ENCODE measurements at regions not wholly inside any gene's neighbourhood (a gene's known extent, or its start where the extent isn't known, plus 50 kb on each side); places are given as distances from the start of the nearest gene placed in this dataset.

DNA sequence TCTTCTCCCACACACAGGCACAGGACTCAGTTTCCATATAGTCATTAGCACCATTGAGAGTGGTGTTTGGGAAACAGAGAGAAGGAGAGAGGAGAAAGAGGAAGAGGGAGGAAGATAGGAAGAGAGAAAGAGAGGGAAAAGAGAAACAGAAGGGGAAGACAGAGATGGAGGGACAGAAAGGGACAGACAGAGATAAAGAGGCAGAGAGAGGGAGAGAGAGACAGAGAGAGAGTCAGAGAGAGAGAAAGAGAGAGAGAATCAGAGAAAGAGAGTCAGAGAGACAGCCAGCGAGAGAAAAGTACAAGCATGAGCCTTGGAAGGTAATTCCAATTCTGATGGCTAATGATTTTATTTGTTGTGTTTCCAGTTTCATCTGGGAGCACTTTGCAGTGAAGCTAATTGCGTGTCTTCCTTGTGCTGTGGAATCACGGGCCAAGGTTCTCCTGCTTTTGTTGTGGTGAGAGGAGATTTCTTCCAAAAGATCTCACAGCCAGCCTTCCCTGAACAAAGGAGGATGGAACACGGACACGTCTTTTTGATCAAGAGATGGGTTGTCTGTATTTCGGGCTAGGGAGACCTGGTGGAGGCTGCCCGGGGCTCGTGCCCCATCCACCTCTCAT, 153.6 kb upstream of the TWIST2 start:
- H3K27me3 Mint-ChIP-seq, result no peaks in the 10 kb centered on the region
- no peaks in the 10 kb centered on the region for H3K4me1 Mint-ChIP-seq (ENCODE audit: low read depth)
- H3K4me3 Mint-ChIP-seq, result no peak overlapping the region
- no peak overlapping the region for H3K27ac Mint-ChIP-seq
- no peaks in the 10 kb centered on the region for H3K36me3 Mint-ChIP-seq (ENCODE audit: low read depth)
- H3K9me3 Mint-ChIP-seq, result no peaks in the 10 kb centered on the region
- intact Hi-C loops (cut with micrococcal nuclease), result no loop called here

DNA sequence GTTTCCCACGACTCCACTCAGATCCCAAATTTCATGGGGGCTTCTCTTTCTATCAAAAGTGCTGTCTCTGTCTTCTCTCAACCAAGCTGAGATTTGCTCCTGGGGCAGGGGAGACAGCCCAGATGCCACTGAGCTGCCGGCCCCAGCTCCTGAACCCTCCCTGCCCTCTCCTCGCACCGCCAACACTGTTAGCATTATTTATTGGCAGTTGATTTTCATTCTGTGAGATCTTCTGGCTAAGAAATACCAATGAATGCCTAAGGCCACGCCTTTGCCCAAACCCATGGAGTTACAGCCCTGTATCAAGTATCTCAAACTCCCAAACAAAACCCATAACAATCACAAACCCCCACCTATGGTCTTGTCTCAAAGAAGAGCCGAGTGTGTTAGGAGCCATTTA, 153.0 kb upstream of the TWIST2 start:
- Mint-ChIP-seq H3K36me3 (ENCODE audit: low read depth) (no peaks in the 10 kb centered on the region), H3K4me3 (no peak overlapping the region), H3K4me1 (ENCODE audit: low read depth) (no peaks in the 10 kb centered on the region), H3K9me3 (no peaks in the 10 kb centered on the region), H3K27ac (no peak overlapping the region), H3K27me3 (no peaks in the 10 kb centered on the region)
- intact Hi-C loops (cut with micrococcal nuclease), result no loop called here

DNA sequence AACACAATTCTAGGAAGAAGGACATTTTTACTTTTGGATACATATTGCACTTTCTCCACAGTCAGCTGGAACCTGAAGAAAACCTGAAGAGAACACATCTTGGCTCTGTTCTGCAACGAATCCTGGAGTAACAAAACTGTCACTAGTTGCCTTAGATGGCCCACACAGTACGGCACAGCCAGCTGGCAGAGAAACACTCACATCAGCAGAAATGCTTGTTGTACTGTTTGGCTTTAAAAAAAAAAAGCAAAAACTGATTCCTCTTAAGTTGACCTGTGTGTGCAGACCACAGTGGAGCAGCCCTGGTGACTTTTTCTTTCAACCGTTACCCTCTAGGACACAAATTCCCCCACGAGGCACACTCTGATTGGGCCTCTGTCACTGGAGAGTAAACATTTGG, 152.3 kb upstream of the TWIST2 start:
- no peaks in the 10 kb centered on the region for H3K27me3 Mint-ChIP-seq
- no peak overlapping the region for H3K4me3 Mint-ChIP-seq
- no peaks in the 10 kb centered on the region for H3K4me1 Mint-ChIP-seq (ENCODE audit: low read depth)
- H3K9me3 Mint-ChIP-seq, result no peaks in the 10 kb centered on the region
- H3K27ac Mint-ChIP-seq, result no peak overlapping the region
- intact Hi-C loops (cut with micrococcal nuclease), result no loop called here
- no peaks in the 10 kb centered on the region for H3K36me3 Mint-ChIP-seq (ENCODE audit: low read depth)

DNA sequence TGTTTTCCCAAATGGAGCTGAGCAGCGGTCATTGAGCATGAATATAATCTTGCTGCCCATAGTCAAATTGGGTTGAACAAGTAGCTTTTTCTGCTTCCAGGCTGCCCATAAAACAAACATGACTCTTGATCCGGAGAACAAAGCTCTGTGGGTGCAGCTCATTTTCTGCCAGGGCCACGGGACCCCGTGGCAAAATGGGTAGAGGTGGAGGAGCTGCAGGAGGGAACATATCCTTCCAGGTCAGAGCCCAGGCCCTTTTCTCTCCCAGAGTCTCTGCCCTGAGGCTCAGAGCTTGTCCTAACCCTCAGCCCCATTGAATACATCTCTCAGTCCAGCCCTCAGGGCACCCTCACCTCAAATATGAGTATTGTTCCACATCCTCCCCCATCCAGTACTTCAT, 151.6 kb upstream of the TWIST2 start:
- H3K27ac Mint-ChIP-seq, result no peak overlapping the region
- no peaks in the 10 kb centered on the region for H3K36me3 Mint-ChIP-seq (ENCODE audit: low read depth)
- no peaks in the 10 kb centered on the region for H3K27me3 Mint-ChIP-seq
- no peak overlapping the region for H3K4me3 Mint-ChIP-seq
- H3K4me1 Mint-ChIP-seq (ENCODE audit: low read depth), result no peaks in the 10 kb centered on the region
- no peaks in the 10 kb centered on the region for H3K9me3 Mint-ChIP-seq
- intact Hi-C loops (cut with micrococcal nuclease), result no loop called here

DNA sequence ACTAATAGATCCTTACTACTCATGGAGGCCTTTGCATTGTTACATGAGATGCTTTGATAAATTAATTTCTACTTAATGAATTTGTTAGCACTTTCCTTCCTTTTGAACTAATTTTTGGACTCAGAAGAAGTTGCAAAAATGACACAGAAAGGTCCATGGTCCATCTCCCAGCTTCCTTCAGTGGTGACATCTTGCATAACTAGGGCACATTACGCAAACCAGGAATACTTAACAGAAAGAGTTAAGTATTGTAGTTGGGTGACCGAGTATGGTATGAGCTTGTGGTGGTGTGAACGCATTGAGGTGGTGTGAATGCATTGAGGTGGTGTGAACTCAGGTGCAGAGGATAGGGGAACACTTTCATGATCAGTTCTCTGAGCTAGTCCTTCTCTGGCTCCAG, 151.1 kb upstream of the TWIST2 start:
- H3K4me1 Mint-ChIP-seq (ENCODE audit: low read depth), result no peaks in the 10 kb centered on the region
- no peak overlapping the region for H3K4me3 Mint-ChIP-seq
- H3K27ac Mint-ChIP-seq, result no peak overlapping the region
- no peaks in the 10 kb centered on the region for H3K27me3 Mint-ChIP-seq
- intact Hi-C loops (cut with micrococcal nuclease), result no loop called here
- no peaks in the 10 kb centered on the region for H3K36me3 Mint-ChIP-seq (ENCODE audit: low read depth)
- no peaks in the 10 kb centered on the region for H3K9me3 Mint-ChIP-seq

DNA sequence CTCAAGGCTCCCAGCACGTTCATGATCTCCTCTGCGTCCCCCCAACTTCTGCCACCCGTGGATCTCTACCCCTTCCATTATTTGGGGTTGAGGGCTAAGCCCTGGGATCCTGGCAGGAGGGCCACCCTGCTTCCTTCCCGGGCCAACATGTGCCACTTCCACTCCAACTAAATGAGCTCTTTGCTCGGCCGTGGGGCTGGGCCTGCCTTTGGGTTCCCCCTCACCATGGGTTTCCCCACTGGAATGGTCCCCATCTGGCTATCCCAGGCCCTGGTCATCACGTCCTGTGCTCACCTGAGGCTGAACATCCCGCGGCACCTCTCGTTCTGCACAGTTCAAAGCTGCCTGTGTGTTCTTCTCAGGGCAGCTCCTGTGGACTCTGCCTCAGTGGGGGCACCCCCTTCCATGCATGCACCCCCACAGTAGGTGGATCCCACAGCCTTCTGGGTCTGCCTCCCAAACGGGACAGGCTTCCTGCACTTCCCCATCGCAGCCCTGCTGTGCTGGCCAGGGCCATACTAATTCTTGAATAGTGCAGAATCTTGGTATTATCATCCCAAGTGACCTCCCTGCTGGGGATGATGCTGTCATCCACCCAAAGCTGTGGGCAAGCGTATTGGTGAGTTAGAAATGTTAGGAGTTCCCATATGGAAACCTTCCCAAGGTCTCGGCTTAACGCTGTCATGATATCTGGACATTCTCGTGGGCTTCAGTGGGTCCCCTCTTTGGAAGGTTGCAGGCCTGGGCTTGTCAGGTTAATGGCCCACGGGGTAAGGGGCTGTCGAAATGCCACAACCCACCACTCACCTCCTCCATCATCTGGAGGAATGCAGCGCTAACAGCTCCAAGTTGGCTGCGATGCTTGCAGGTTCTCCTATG, 150.5 kb upstream of the TWIST2 start:
- Mint-ChIP-seq H3K9me3 (no peaks in the 10 kb centered on the region), H3K4me1 (ENCODE audit: low read depth) (no peaks in the 10 kb centered on the region), H3K27ac (no peak overlapping the region), H3K4me3 (no peak overlapping the region), H3K27me3 (no peaks in the 10 kb centered on the region), H3K36me3 (ENCODE audit: low read depth) (no peaks in the 10 kb centered on the region)
- intact Hi-C loops (cut with micrococcal nuclease), result no loop called here

DNA sequence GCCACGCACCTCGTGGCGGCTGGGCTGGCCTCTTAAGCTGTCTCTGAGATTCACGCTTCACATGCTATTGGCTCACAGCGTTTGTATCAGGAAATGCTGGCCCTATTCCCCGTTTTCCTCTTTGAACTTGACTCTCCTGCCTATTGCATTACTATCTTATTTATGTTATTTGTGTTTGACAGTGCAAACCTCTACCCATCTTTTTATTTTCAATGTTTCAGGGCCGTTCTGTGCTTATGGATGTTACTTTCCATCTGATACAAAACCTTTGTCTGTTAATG, 149.9 kb upstream of the TWIST2 start:
- intact Hi-C loops (cut with micrococcal nuclease), result no loop called here
- H3K36me3 Mint-ChIP-seq (ENCODE audit: low read depth), result no peaks in the 10 kb centered on the region
- no peaks in the 10 kb centered on the region for H3K9me3 Mint-ChIP-seq
- no peaks in the 10 kb centered on the region for H3K4me1 Mint-ChIP-seq (ENCODE audit: low read depth)
- H3K4me3 Mint-ChIP-seq, result no peak overlapping the region
- H3K27ac Mint-ChIP-seq, result no peak overlapping the region
- no peaks in the 10 kb centered on the region for H3K27me3 Mint-ChIP-seq

DNA sequence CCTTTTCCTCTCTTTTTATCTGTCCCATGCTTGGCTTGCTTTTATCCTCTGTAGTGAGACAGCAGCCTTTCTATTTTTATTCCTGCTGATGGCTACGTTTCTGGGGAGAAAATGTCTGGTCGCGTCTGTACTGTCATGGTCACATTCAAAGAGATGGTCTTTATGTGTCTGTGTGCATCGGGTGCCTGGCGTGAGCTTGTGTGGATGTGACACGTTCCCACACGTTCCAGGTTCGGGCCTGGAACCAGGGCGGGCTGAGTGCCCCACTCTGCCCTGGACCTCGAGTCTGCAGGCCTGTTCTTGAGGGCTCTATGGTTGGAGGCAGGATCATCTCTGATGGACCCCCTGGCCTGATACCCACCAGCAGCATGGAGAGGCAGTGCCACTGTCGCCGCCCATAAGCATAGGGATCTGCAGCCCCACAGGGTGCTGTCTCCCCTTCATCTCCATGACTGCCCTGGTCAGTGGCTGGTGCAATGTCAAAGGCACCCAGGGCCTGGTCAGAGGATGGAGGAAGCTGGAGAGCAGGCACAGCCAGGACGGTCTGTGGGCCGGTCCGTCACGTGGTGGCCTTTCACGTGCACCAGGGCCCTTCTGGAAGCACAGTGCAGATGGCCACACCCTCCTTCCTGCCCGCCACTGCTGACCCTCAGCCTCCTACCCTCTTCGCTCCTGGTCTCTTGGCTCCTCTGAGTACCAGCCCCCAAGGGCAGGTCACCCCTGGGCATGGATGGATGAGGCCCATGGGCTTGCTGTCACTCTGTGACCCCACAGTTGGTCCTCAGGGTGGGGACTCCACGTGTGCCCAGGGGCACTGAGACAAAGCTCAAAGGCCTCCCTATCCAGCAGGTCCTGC, 149.2 kb upstream of the TWIST2 start:
- Mint-ChIP-seq H3K27ac (no peak overlapping the region), H3K4me3 (no peak overlapping the region), H3K27me3 (no peaks in the 10 kb centered on the region), H3K9me3 (no peaks in the 10 kb centered on the region), H3K36me3 (ENCODE audit: low read depth) (no peaks in the 10 kb centered on the region), H3K4me1 (ENCODE audit: low read depth) (no peaks in the 10 kb centered on the region)
- intact Hi-C loops (cut with micrococcal nuclease), result no loop called here

DNA sequence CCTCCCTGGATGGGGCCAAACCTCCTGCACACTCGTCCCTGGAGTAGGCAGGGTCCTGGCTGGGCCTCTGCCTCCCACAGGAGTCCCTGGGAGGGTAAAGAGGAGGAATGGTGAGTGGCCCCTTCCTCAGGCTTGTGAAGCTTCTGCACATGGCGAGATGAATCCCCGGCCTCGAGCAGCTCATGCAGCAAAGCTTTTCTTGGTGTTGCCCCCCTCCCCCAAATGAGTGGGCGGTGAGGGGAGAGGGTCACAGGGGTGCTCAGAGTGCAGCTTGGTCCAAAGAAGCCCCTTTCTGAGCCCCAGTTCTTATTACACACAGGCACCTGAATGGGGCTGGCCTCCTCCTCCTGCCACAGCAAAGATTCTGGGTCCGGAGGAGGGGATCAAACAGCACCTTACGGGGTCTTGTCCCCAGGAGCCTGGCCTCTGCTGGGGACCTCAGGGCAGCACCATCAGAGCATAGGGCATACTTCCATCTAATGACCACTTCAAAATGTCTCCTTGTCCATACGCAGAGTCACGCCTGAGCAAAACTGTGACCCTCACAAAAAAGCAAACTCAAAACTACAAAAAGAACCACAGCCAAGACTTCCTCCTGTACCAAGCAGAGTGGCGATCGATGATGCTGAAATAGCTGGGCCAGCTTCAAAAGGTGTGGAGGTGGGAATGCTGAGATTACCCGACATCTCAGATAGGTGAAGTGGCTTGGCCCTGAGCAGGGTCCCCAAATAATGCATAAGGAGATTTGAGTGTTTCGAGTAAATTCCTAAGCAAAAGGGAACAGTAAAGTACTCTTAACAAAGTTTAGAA, 148.4 kb upstream of the TWIST2 start:
- intact Hi-C loops (cut with micrococcal nuclease), result no loop called here
- H3K4me3 Mint-ChIP-seq, result no peak overlapping the region
- H3K4me1 Mint-ChIP-seq (ENCODE audit: low read depth), result no peaks in the 10 kb centered on the region
- no peaks in the 10 kb centered on the region for H3K27me3 Mint-ChIP-seq
- no peaks in the 10 kb centered on the region for H3K36me3 Mint-ChIP-seq (ENCODE audit: low read depth)
- no peaks in the 10 kb centered on the region for H3K9me3 Mint-ChIP-seq
- H3K27ac Mint-ChIP-seq, result no peak overlapping the region

DNA sequence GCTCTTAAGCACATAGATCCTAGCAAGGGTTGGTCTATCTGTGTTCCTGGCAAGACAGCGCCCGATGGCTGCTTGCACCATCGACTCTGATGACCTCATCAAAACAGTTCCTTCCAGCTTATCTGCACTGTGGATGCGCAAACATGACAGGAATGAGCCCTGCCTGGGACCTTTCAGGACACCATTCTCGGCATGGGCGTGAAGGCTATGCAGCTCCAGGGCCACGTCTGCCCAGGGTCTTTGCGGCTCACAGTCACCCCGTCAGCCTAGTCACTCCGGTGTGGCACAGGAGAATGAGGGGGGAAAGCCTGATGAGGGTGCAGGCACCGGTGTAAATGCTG, 147.8 kb upstream of the TWIST2 start:
- Mint-ChIP-seq H3K9me3 (no peaks in the 10 kb centered on the region), H3K4me3 (no peak overlapping the region), H3K4me1 (ENCODE audit: low read depth) (no peaks in the 10 kb centered on the region), H3K27ac (no peak overlapping the region), H3K36me3 (ENCODE audit: low read depth) (no peaks in the 10 kb centered on the region), H3K27me3 (no peaks in the 10 kb centered on the region)
- intact Hi-C loops (cut with micrococcal nuclease), result no loop called here

DNA sequence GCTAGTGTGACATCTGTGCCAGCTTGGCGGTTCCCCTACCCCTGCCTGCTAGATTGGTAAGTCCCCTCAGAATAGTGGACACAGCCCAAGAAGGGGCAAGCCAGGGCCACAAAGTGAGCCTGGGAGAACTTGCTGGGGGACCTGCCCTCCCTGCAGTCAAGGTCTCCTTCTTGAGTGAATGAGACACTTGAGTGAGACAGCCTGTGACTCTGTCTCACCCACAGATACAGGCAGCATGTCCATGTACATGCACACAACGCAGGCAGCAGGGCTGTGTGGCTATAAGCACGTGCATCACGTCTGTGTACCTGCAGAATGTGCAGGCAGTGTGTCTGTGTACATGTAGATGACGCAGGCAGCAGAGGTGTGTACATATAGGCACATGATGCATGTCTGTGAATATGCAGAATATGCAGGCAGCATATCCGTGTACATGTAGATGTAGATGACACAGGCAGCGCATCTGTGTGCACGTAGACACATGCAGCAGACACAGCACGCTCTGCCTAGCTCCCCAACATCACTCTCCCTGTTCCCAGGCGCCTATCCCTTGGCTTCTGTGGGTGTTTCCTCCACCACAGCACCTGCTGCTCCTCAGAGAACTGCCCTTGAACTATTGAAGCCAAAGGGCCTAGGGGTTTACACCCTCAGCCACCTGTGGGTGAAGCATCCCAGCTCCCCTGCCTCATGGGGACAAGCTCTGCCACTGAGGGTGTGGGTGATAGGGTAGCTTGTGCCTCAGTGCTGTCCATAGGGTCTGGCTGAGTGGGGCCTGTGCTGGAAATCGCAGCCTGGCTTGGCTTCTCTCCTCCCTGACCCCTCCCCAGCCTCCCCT, 147.2 kb upstream of the TWIST2 start:
- no peaks in the 10 kb centered on the region for H3K4me1 Mint-ChIP-seq (ENCODE audit: low read depth)
- H3K27ac Mint-ChIP-seq, result no peak overlapping the region
- H3K36me3 Mint-ChIP-seq (ENCODE audit: low read depth), result no peaks in the 10 kb centered on the region
- H3K4me3 Mint-ChIP-seq, result no peak overlapping the region
- H3K9me3 Mint-ChIP-seq, result no peaks in the 10 kb centered on the region
- no peaks in the 10 kb centered on the region for H3K27me3 Mint-ChIP-seq
- intact Hi-C loops (cut with micrococcal nuclease), result no loop called here

DNA sequence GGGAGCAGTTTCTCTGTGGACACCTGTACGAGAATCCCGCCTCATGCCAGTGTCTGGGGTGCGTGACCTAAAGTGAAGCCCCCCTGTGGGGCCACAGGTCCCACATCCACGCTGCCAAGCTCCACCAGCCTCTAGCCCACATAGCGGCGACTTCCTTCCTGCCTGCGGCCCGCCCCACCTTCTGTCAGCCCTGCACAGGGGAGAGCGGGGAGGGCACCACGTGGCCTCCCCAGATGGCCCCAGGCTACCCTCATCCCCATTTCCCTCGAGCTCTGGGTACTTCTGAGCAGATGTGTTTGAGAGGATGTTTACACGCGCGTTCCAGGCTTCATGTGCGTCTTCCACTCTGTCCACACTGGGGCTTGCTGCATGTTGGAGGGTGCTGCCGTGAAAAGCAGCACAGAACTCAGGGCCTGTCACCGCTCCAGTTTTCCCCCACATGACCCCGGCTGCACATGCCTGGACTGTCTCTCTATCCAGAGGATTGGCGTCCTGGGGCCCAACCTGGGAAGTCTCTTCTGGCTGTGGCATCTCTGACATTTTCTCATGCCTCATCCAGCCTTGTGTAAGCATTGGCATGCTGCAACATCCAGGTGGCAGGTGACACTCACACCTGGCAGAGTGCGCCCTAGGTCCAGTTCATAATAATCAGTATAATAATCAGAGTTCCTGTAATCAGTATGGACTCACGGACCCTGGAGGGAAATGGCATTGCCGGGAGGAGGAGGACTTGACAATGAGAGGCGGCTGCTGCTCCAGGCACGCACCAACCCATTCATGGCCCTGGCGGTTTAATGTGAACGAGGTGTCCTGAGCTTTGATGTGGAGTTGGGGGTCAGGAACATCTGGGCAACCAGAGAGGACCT, 146.3 kb upstream of the TWIST2 start:
- Mint-ChIP-seq H3K27me3 (no peaks in the 10 kb centered on the region), H3K36me3 (ENCODE audit: low read depth) (no peaks in the 10 kb centered on the region), H3K4me1 (ENCODE audit: low read depth) (no peaks in the 10 kb centered on the region), H3K4me3 (no peak overlapping the region), H3K27ac (no peak overlapping the region), H3K9me3 (no peaks in the 10 kb centered on the region)
- intact Hi-C loops (cut with micrococcal nuclease), result no loop called here
